Kidney epithelial cell (primary cell): ENCODE measurements at regions not wholly inside any gene's neighbourhood (a gene's known extent, or its start where the extent isn't known, plus 50 kb on each side); places are given as distances from the start of the nearest gene placed in this dataset.

ENCODE experiments used
- DNase-seq: peaks from one replicate; pipeline ENCODE4 v3.0.0-alpha.2; 2010; ENCODE audit warnings: low read depth
- H3K27me3 ChIP-seq: 2 replicates; pipeline ENCODE4 v1.6.0; 2011; ENCODE audit warnings: low read length; ENCODE audit not compliant: control insufficient read depth, insufficient read depth
- H3K36me3 ChIP-seq: 2 replicates; pipeline ENCODE4 v1.5.1; 2011; ENCODE audit warnings: low read length; ENCODE audit not compliant: control insufficient read depth, insufficient read depth
- H3K4me3 ChIP-seq: 2 replicates; pipeline ENCODE4 v1.5.1; 2011; ENCODE audit warnings: low read depth, mild to moderate bottlenecking, control low read depth, low read length
- CTCF ChIP-seq: IDR thresholded peaks from 2 replicates; pipeline ENCODE4 v1.5.1; 2011; ENCODE audit warnings: mild to moderate bottlenecking, moderate library complexity, low read length, control low read depth, inconsistent platforms; ENCODE audit not compliant: insufficient read depth, poor library complexity, severe bottlenecking

GRCh38 chr12:84644908-84645307 is 267.7 kb downstream of the SLC6A15 start:
- no peaks in the 10 kb centered on the region for H3K36me3 ChIP-seq
- no peak for TF ChIP-seq CTCF
- no peak for DNase-seq
- no peaks in the 10 kb centered on the region for H3K27me3 ChIP-seq
- no peak overlapping the region for H3K4me3 ChIP-seq

- DNase-seq, result no peak
- no peaks in the 10 kb centered on the region for H3K27me3 ChIP-seq
- H3K36me3 ChIP-seq, result no peaks in the 10 kb centered on the region
- no peak for TF ChIP-seq CTCF
- H3K4me3 ChIP-seq, result no peak overlapping the region
Observed at GRCh38 chr12:84643993-84644392, 268.6 kb downstream of the SLC6A15 start.

- Histone ChIP-seq H3K27me3 (no peaks in the 10 kb centered on the region), H3K36me3 (no peaks in the 10 kb centered on the region), H3K4me3 (no peak overlapping the region)
- TF ChIP-seq CTCF, result no peak
- no peak for DNase-seq
Observed at GRCh38 chr12:84641940-84642545, 270.6 kb downstream of the SLC6A15 start.

GRCh38 chr12:84638811-84639368 is 273.7 kb downstream of the SLC6A15 start:
- Histone ChIP-seq H3K36me3 (no peaks in the 10 kb centered on the region), H3K27me3 (no peaks in the 10 kb centered on the region), H3K4me3 (no peak overlapping the region)
- TF ChIP-seq CTCF, result no peak
- no peak for DNase-seq

GRCh38 chr12:84637926-84638325 is 274.7 kb downstream of the SLC6A15 start:
- no peaks in the 10 kb centered on the region for H3K27me3 ChIP-seq
- H3K4me3 ChIP-seq, result no peak overlapping the region
- TF ChIP-seq CTCF, result no peak
- no peaks in the 10 kb centered on the region for H3K36me3 ChIP-seq
- no peak for DNase-seq

GRCh38 chr12:84636801-84637290 is 275.8 kb downstream of the SLC6A15 start:
- Histone ChIP-seq H3K36me3 (no peaks in the 10 kb centered on the region), H3K27me3 (no peaks in the 10 kb centered on the region), H3K4me3 (no peak overlapping the region)
- TF ChIP-seq CTCF, result no peak
- no peak for DNase-seq
